ENCODE measurements at regions not wholly inside any gene's neighbourhood (a gene's known extent, or its start where the extent isn't known, plus 50 kb on each side); places are given as distances from the start of the nearest gene placed in this dataset.

DNA sequence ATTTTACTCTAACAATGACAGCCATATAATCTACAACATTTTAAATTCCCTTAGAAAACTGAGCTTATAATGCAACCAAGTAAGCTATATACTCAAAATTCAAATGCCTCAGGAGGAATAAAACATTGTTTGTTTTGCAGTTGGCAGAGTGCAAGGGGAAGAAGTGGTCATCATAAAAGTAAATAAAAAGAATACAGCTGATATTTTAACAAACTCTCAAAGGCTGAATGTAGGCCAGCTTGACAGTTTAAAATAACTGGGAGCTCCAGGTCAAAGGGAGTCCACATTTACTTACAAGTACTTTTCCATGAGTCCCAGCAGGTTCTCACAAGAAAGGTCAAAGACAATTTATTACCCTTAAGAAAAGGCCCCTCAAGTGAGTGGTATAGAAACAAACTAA, 589.8 kb downstream of the BCKDHB start:
- Histone ChIP-seq H3K9ac (ENCODE audit: low read length) (no peak overlapping the region), H2AFZ (ENCODE audit: low read depth, low read length) (no peak overlapping the region), H3K79me2 (ENCODE audit: low read length) (no peaks in the 10 kb centered on the region), H3K4me1 (ENCODE audit: low read length) (no peaks in the 10 kb centered on the region), H4K20me1 (ENCODE audit: insufficient read depth, low read length) (no peaks in the 10 kb centered on the region), H3K4me3 (ENCODE audit: low read length) (no peak overlapping the region), H3K27ac (ENCODE audit: low read length) (no peak overlapping the region), H3K27me3 (ENCODE audit: low read depth, low read length) (no peaks in the 10 kb centered on the region), H3K9me3 (ENCODE audit: insufficient read depth, low read length) (no peaks in the 10 kb centered on the region), H3K36me3 (replicated peaks; ENCODE audit: low read depth, low read length) (no peaks in the 10 kb centered on the region), H3K4me2 (ENCODE audit: low read length) (no peak overlapping the region)
- TF ChIP-seq, protein P1, sequence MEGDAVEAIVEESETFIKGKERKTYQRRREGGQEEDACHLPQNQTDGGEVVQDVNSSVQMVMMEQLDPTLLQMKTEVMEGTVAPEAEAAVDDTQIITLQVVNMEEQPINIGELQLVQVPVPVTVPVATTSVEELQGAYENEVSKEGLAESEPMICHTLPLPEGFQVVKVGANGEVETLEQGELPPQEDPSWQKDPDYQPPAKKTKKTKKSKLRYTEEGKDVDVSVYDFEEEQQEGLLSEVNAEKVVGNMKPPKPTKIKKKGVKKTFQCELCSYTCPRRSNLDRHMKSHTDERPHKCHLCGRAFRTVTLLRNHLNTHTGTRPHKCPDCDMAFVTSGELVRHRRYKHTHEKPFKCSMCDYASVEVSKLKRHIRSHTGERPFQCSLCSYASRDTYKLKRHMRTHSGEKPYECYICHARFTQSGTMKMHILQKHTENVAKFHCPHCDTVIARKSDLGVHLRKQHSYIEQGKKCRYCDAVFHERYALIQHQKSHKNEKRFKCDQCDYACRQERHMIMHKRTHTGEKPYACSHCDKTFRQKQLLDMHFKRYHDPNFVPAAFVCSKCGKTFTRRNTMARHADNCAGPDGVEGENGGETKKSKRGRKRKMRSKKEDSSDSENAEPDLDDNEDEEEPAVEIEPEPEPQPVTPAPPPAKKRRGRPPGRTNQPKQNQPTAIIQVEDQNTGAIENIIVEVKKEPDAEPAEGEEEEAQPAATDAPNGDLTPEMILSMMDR (IDR thresholded peaks at IDR 0.05; ENCODE audit: low read depth, low read length): no peak
- no peak for TF ChIP-seq EZH2phosphoT487 (IDR thresholded peaks at IDR 0.05; ENCODE audit: low read depth)

- Histone ChIP-seq H4K20me1 (ENCODE audit: insufficient read depth, low read length) (no peaks in the 10 kb centered on the region), H2AFZ (ENCODE audit: low read depth, low read length) (no peak overlapping the region), H3K4me2 (ENCODE audit: low read length) (no peak overlapping the region), H3K36me3 (replicated peaks; ENCODE audit: low read depth, low read length) (no peaks in the 10 kb centered on the region), H3K9ac (ENCODE audit: low read length) (no peak overlapping the region), H3K9me3 (ENCODE audit: insufficient read depth, low read length) (no peaks in the 10 kb centered on the region), H3K27ac (ENCODE audit: low read length) (no peak overlapping the region), H3K27me3 (ENCODE audit: low read depth, low read length) (no peaks in the 10 kb centered on the region), H3K4me1 (ENCODE audit: low read length) (no peaks in the 10 kb centered on the region), H3K4me3 (ENCODE audit: low read length) (no peak overlapping the region), H3K79me2 (ENCODE audit: low read length) (no peaks in the 10 kb centered on the region)
- TF ChIP-seq, protein P1 (IDR thresholded peaks at IDR 0.05; ENCODE audit: low read depth, low read length): no peak
Measured at GRCh38 chr6:80690551-80691131, 584.2 kb downstream of the BCKDHB start.

GRCh38 chr6:80689716-80690395, 583.4 kb downstream of the BCKDHB start:
- Histone ChIP-seq H3K27me3 (ENCODE audit: low read depth, low read length) (no peaks in the 10 kb centered on the region), H3K27ac (ENCODE audit: low read length) (no peak overlapping the region), H3K9me3 (ENCODE audit: insufficient read depth, low read length) (no peaks in the 10 kb centered on the region), H2AFZ (ENCODE audit: low read depth, low read length) (no peak overlapping the region), H3K4me1 (ENCODE audit: low read length) (no peaks in the 10 kb centered on the region), H3K36me3 (replicated peaks; ENCODE audit: low read depth, low read length) (no peaks in the 10 kb centered on the region), H3K79me2 (ENCODE audit: low read length) (no peaks in the 10 kb centered on the region), H3K9ac (ENCODE audit: low read length) (no peak overlapping the region), H3K4me3 (ENCODE audit: low read length) (no peak overlapping the region), H3K4me2 (ENCODE audit: low read length) (no peak overlapping the region), H4K20me1 (ENCODE audit: insufficient read depth, low read length) (no peaks in the 10 kb centered on the region)
- TF ChIP-seq, protein P1 (IDR thresholded peaks at IDR 0.05; ENCODE audit: low read depth, low read length): no peak
- TF ChIP-seq EZH2phosphoT487 (IDR thresholded peaks at IDR 0.05; ENCODE audit: low read depth): no peak

- Histone ChIP-seq H3K27ac (ENCODE audit: low read length) (no peak overlapping the region), H3K4me2 (ENCODE audit: low read length) (no peak overlapping the region), H3K4me1 (ENCODE audit: low read length) (no peaks in the 10 kb centered on the region), H3K4me3 (ENCODE audit: low read length) (no peak overlapping the region), H3K36me3 (replicated peaks; ENCODE audit: low read depth, low read length) (no peaks in the 10 kb centered on the region), H2AFZ (ENCODE audit: low read depth, low read length) (no peak overlapping the region), H3K79me2 (ENCODE audit: low read length) (no peaks in the 10 kb centered on the region), H3K9me3 (ENCODE audit: insufficient read depth, low read length) (no peaks in the 10 kb centered on the region), H4K20me1 (ENCODE audit: insufficient read depth, low read length) (no peaks in the 10 kb centered on the region), H3K9ac (ENCODE audit: low read length) (no peak overlapping the region), H3K27me3 (ENCODE audit: low read depth, low read length) (no peaks in the 10 kb centered on the region)
- TF ChIP-seq, protein P1 (IDR thresholded peaks at IDR 0.05; ENCODE audit: low read depth, low read length): no peak
- no peak for TF ChIP-seq EZH2phosphoT487 (IDR thresholded peaks at IDR 0.05; ENCODE audit: low read depth)
Measured at GRCh38 chr6:80679992-80680391, 573.5 kb downstream of the BCKDHB start.
